ENCODE measurements at regions not wholly inside any gene's neighbourhood (a gene's known extent, or its start where the extent isn't known, plus 50 kb on each side); places are given as distances from the start of the nearest gene placed in this dataset.
"Not testable (repeated sequence)": the region's sequence is repeated elsewhere in the genome, so short reads cannot be mapped to it uniquely, and the experiment has no call there.

GRCh38 chr9:42470577-42470976, 287.1 kb downstream of the SPATA31A6 start:
- H3K4me2 ChIP-seq (ENCODE audit: extremely low read depth, insufficient read depth, low read length); H3K4me1 ChIP-seq (ENCODE audit: control insufficient read depth, extremely low read depth, insufficient read depth, low read length); H3K36me3 ChIP-seq (ENCODE audit: control insufficient read depth, insufficient read depth, low read length); H2AFZ ChIP-seq (ENCODE audit: low read length); H3K27ac ChIP-seq (ENCODE audit: insufficient read depth, low read length); H3K27me3 ChIP-seq (ENCODE audit: control insufficient read depth, insufficient read depth, low read length); H3K79me2 ChIP-seq (ENCODE audit: control insufficient read depth, insufficient read depth, low read length); H3K9me3 ChIP-seq (ENCODE audit: control insufficient read depth, insufficient read depth, low read depth, low read length); H4K20me1 ChIP-seq (ENCODE audit: control insufficient read depth, extremely low read depth, insufficient read depth, low read length); H3K9ac ChIP-seq (ENCODE audit: insufficient read depth, low read length); H3K4me3 ChIP-seq (replicated peaks in 1 of 4; ENCODE audit: control extremely low read depth in 1 of 4, insufficient read depth in 1 of 4, low read depth in 3 of 4, low read length in 4 of 4): not testable (repeated sequence)
- peak in 1 of 2 donors; percentile 4 for DNase-seq (ENCODE audit: low read depth in 2 of 2)
- TF ChIP-seq CTCF (conservative IDR thresholded peaks at IDR 0.05 in 1 of 2, IDR thresholded peaks at IDR 0.05 in 1 of 2; ENCODE audit: low read depth in 1 of 2, low read length in 2 of 2), result peak in 1 of 2 donors; percentile 33

DNA sequence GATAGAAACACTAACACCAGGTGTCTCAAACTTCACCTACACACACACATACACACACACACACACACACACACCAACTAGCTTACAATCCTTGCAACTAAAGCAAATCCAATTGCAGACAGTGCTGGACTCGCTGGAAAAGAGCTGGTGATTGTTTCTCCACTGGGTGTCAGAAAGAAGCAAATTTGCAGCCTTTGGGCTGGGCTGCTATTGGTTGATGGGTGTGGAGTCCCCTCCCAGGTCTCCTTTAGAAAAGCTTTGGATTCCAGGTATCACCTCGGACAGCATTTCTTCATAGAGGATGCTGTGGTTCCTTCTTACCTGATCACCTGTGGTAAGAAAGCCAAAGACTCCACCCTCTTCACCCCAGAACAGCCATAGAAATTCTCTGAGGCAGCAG, 307.5 kb downstream of the SPATA31A6 start:
- H3K9me3 ChIP-seq (ENCODE audit: control insufficient read depth, insufficient read depth, low read depth, low read length); DNase-seq (ENCODE audit: low read depth in 2 of 2); H3K4me2 ChIP-seq (ENCODE audit: extremely low read depth, insufficient read depth, low read length); H3K79me2 ChIP-seq (ENCODE audit: control insufficient read depth, insufficient read depth, low read length); H3K27ac ChIP-seq (ENCODE audit: insufficient read depth, low read length); H2AFZ ChIP-seq (ENCODE audit: low read length); H3K9ac ChIP-seq (ENCODE audit: insufficient read depth, low read length); H3K4me3 ChIP-seq (replicated peaks in 1 of 4; ENCODE audit: control extremely low read depth in 1 of 4, insufficient read depth in 1 of 4, low read depth in 3 of 4, low read length in 4 of 4); H3K36me3 ChIP-seq (ENCODE audit: control insufficient read depth, insufficient read depth, low read length); H3K4me1 ChIP-seq (ENCODE audit: control insufficient read depth, extremely low read depth, insufficient read depth, low read length); H4K20me1 ChIP-seq (ENCODE audit: control insufficient read depth, extremely low read depth, insufficient read depth, low read length); H3K27me3 ChIP-seq (ENCODE audit: control insufficient read depth, insufficient read depth, low read length): not testable (repeated sequence)

- H3K36me3 ChIP-seq (ENCODE audit: control insufficient read depth, insufficient read depth, low read length); H3K27ac ChIP-seq (ENCODE audit: insufficient read depth, low read length); H4K20me1 ChIP-seq (ENCODE audit: control insufficient read depth, extremely low read depth, insufficient read depth, low read length); H3K27me3 ChIP-seq (ENCODE audit: control insufficient read depth, insufficient read depth, low read length); H3K4me3 ChIP-seq (replicated peaks in 1 of 4; ENCODE audit: control extremely low read depth in 1 of 4, insufficient read depth in 1 of 4, low read depth in 3 of 4, low read length in 4 of 4); H3K79me2 ChIP-seq (ENCODE audit: control insufficient read depth, insufficient read depth, low read length); H3K4me1 ChIP-seq (ENCODE audit: control insufficient read depth, extremely low read depth, insufficient read depth, low read length); H3K9ac ChIP-seq (ENCODE audit: insufficient read depth, low read length); H2AFZ ChIP-seq (ENCODE audit: low read length); H3K9me3 ChIP-seq (ENCODE audit: control insufficient read depth, insufficient read depth, low read depth, low read length); DNase-seq (ENCODE audit: low read depth in 2 of 2); H3K4me2 ChIP-seq (ENCODE audit: extremely low read depth, insufficient read depth, low read length): not testable (repeated sequence)
Observed at GRCh38 chr9:42502620-42503264, 319.3 kb downstream of the SPATA31A6 start.

DNA sequence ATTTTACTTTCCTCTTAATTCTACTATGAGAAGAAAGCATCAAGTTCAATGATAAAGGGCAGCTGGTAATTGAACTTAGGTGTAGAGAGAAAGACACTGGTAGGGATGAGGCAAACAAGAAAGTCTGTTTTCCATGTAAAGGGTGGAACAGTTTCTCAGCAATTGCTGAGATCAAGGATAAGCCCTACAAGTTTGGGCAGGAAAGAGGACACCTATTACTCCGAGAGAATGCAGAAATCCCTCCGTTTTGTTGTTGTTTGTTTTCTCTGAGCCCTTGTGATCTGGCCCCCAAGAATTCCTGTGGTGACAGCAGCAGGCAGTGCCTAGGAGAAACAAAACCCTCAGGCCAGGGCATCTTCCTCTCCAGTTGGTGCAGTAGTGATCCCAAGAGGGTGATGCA, 324.7 kb downstream of the SPATA31A6 start:
- not testable (repeated sequence) for H3K79me2 ChIP-seq (ENCODE audit: control insufficient read depth, insufficient read depth, low read length); H3K36me3 ChIP-seq (ENCODE audit: control insufficient read depth, insufficient read depth, low read length); H2AFZ ChIP-seq (ENCODE audit: low read length)

DNA sequence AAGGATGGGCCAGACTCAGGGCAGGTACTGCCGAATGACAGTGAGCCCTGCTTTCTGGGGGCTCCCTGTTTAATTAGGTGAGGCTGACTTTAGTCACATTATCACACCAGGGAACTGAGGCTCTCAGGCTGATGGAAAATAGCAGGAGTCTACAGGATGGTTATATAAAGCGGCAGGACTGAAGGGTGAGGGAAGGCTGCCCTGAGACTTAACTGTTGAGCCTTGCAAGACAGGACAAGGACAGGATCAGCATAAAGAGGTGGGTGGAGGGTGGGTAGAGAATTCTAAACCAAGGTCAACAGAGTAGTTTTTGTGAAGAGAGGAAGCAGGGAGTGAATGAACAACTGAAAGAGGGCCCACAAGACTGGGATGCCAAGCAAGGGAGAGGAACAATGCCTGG, 330.1 kb downstream of the SPATA31A6 start:
- H4K20me1 ChIP-seq (ENCODE audit: control insufficient read depth, extremely low read depth, insufficient read depth, low read length); H3K79me2 ChIP-seq (ENCODE audit: control insufficient read depth, insufficient read depth, low read length); H3K36me3 ChIP-seq (ENCODE audit: control insufficient read depth, insufficient read depth, low read length); H3K9ac ChIP-seq (ENCODE audit: insufficient read depth, low read length); H3K9me3 ChIP-seq (ENCODE audit: control insufficient read depth, insufficient read depth, low read depth, low read length); H3K4me1 ChIP-seq (ENCODE audit: control insufficient read depth, extremely low read depth, insufficient read depth, low read length); DNase-seq (ENCODE audit: low read depth in 2 of 2); H3K4me3 ChIP-seq (replicated peaks in 1 of 4; ENCODE audit: control extremely low read depth in 1 of 4, insufficient read depth in 1 of 4, low read depth in 3 of 4, low read length in 4 of 4); H2AFZ ChIP-seq (ENCODE audit: low read length); H3K27ac ChIP-seq (ENCODE audit: insufficient read depth, low read length); H3K4me2 ChIP-seq (ENCODE audit: extremely low read depth, insufficient read depth, low read length); H3K27me3 ChIP-seq (ENCODE audit: control insufficient read depth, insufficient read depth, low read length): not testable (repeated sequence)

More for the DNA sequence above, 324.7 kb downstream of the SPATA31A6 start:
- not testable (repeated sequence) for H3K4me2 ChIP-seq (ENCODE audit: extremely low read depth, insufficient read depth, low read length); H3K9ac ChIP-seq (ENCODE audit: insufficient read depth, low read length); H3K27ac ChIP-seq (ENCODE audit: insufficient read depth, low read length); H3K27me3 ChIP-seq (ENCODE audit: control insufficient read depth, insufficient read depth, low read length); H4K20me1 ChIP-seq (ENCODE audit: control insufficient read depth, extremely low read depth, insufficient read depth, low read length); H3K9me3 ChIP-seq (ENCODE audit: control insufficient read depth, insufficient read depth, low read depth, low read length); DNase-seq (ENCODE audit: low read depth in 2 of 2); H3K4me1 ChIP-seq (ENCODE audit: control insufficient read depth, extremely low read depth, insufficient read depth, low read length); H3K4me3 ChIP-seq (replicated peaks in 1 of 4; ENCODE audit: control extremely low read depth in 1 of 4, insufficient read depth in 1 of 4, low read depth in 3 of 4, low read length in 4 of 4)

DNA sequence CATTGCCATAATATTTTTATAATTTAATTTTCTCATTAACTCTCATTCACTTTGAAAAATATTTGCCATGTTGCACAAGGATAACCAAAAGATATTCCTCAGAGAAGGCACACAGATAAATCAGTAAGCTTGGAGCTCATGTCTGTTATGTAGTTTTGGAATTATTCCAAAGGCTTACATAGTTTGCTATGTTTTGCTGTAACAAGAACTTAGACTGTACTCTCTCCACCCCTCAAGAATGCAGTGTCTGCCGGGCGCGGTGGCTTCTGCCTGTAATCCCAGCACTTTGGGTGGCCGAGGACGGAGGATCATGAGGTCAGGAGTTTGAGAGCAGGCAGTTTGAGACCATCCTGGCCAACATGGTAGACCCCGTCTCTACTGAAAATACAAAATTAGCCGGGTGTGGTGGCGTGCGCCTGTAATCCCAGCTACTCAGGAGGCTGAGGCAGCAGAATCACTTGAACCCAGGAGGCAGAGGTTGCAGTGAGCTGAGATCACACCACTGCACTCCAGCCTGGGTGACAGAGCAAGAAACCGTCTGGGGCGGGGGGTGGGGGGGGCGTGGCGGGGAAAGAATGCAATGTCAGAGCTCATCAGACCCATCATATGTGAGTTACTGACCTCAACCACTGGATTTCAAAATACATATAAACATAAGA, 351.0 kb downstream of the SPATA31A6 start:
- H2AFZ ChIP-seq (ENCODE audit: low read length); H3K27ac ChIP-seq (ENCODE audit: insufficient read depth, low read length); DNase-seq (ENCODE audit: low read depth in 2 of 2); H3K4me3 ChIP-seq (replicated peaks in 1 of 4; ENCODE audit: control extremely low read depth in 1 of 4, insufficient read depth in 1 of 4, low read depth in 3 of 4, low read length in 4 of 4); H3K9me3 ChIP-seq (ENCODE audit: control insufficient read depth, insufficient read depth, low read depth, low read length); H3K4me2 ChIP-seq (ENCODE audit: extremely low read depth, insufficient read depth, low read length); H3K79me2 ChIP-seq (ENCODE audit: control insufficient read depth, insufficient read depth, low read length); H3K9ac ChIP-seq (ENCODE audit: insufficient read depth, low read length); H3K36me3 ChIP-seq (ENCODE audit: control insufficient read depth, insufficient read depth, low read length); H4K20me1 ChIP-seq (ENCODE audit: control insufficient read depth, extremely low read depth, insufficient read depth, low read length); H3K4me1 ChIP-seq (ENCODE audit: control insufficient read depth, extremely low read depth, insufficient read depth, low read length); H3K27me3 ChIP-seq (ENCODE audit: control insufficient read depth, insufficient read depth, low read length): not testable (repeated sequence)

All from fibroblast of lung (primary cell).